HL-60 (cell line): ENCODE measurements at regions not wholly inside any gene's neighbourhood (a gene's known extent, or its start where the extent isn't known, plus 50 kb on each side); places are given as distances from the start of the nearest gene placed in this dataset.

ENCODE experiments used
- CTCF ChIP-seq: IDR thresholded peaks from one replicate; pipeline ENCODE4 v1.5.1; 2011; ENCODE audit warnings: low read length, control low read depth, inconsistent platforms; ENCODE audit not compliant: insufficient read depth
- POLR2AphosphoS5 ChIP-seq: IDR thresholded peaks from 2 replicates; pipeline ENCODE4 v1.6.1; 2012; ENCODE audit warnings: low read depth
- REST ChIP-seq: IDR thresholded peaks from 2 replicates; pipeline ENCODE4 v1.6.1; 2012; ENCODE audit warnings: low read depth; ENCODE audit not compliant: insufficient replicate concordance
- SPI1 ChIP-seq: IDR thresholded peaks from 2 replicates; pipeline ENCODE4 v1.6.1; 2012; ENCODE audit warnings: low read depth, mild to moderate bottlenecking, borderline replicate concordance

- TF ChIP-seq REST (no peak), SPI1 (no peak), CTCF (no peak), POLR2AphosphoS5 (no peak)
Observed at GRCh38 chr13:40408602-40409001, 257.8 kb downstream of the FOXO1 start.
